Stimulated activated CD8-positive, alpha-beta memory T cell treated with anti-CD3 and anti-CD28 coated beads, Interleukin-4, amount 100 ng/mL, for 4 hours (primary cell): ENCODE measurements at regions not wholly inside any gene's neighbourhood (a gene's known extent, or its start where the extent isn't known, plus 50 kb on each side); places are given as distances from the start of the nearest gene placed in this dataset.
"Not testable (repeated sequence)": the region's sequence is repeated elsewhere in the genome, so short reads cannot be mapped to it uniquely, and the experiment has no call there.

ENCODE experiments used
- DNase-seq, 2 donors: peaks; one replicate each; pipeline ENCODE4 v3.0.0-alpha.2; 2020; ENCODE audit warnings: low read depth in 2 of 2, low spot score in 1 of 2

DNA sequence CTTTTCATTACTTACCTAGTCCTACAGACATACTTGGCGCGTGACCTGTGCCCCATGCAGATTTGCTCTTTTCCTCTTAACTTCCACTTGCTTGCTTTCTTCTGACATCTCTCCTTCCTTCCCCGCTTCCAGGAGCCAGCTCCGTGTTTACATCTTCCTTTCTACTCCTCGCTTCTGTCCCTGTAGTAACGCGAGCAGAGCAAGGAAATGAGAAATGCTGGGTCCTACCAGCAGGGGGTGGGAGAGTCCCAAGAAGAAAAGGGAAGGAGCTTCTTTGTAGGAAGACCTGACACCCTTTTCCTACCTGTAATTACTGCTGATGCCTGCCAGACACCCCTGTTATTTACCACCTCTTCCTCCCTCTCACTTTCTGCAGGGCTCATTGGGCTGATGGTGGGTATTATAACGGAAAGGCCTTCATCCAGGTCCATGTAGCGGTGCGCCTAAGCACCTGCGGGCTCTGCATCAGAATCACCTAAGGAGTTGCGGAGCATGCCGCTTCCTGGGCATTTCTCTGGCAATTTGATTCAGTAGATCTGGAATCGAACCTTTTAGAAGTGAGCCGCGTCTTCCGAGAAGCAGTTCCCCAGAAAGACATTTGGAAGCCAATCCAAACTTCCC, 1260.8 kb upstream of the WWC1 start:
- DNase-seq = no peak

DNA sequence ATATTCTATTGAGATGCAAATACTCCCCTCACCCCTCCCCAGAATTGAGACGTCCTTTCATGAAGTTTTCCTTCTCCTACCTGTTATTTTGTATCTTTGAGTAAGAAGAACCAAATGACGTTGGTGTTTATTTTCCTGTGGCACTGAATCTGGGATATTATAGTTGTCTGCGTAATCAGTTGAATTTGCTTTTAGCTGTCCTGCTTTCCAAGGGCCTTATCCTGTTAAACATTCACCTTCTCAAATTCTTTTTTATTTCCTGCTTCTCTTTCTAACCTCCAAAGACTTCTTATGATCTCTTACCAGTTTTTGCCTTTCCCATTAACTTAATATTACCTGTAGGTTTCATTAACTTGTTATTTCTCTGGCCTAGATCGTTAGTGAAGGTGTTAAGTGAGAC, 1254.9 kb upstream of the WWC1 start:
- DNase-seq = no peak

DNA sequence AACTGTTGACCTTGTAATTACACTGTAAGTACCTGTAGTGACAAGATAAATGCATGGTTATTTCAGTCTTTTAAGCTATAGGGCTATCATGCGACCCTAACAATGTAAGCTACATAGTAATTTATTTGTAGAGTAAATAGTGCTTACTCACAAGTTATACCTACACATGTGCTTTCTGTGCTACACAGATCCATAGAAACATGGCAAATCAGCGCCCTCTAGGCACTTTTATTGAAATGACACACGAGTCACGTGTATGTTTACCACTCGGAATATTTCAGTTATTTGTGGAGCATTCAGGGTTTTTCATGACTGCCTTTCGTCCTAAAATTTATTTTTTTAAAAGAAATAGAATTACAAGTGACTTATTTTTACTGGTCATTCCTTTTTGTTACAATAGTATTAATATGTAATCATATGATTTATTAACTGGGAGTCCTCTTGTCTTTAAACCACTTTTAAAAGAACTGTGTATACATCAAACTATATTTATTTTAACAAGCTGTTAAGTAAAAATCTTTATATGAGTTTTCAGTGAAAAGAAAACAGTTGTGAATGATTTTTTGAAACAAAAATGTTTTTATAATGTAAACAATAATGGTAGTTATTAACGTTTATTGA, 1242.3 kb upstream of the WWC1 start:
- no peak for DNase-seq

DNA sequence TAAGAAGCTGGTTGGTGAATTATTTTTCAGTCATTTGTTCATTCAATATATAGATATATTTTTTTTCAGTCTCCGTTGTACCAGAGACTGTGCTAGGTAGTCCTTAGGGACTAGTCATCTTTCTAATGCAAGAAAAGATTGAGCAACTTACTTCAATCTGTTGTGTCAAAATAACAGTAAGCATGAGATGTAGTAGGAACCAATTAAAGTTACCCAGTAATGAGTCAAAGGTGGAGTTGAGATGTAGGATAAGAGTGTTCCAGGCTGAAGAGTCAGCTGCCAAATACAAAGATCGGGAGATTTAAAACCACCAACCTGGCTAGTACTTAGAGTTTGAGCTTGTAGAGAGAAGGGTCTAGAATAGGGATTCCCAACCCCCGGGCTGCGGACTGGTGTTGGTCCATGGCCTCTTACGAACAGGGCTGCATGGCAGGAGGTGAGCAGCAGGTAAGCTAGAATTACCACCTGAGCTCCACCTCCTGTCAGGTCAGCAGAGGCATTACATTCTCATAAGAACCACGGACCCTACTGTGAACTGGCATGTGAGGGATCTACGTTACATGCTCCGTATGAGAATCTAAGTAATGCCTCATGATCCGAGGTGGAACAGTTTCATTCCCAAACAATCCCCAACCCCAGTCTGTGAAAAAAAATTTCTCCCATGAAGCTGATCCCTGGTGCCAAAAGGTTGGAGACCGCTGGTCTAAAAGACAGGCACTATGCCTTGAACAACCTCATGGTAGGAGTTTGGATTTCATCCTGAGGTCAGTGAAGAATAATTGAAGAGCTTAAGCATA, 1241.5 kb upstream of the WWC1 start:
- no peak for DNase-seq

DNA sequence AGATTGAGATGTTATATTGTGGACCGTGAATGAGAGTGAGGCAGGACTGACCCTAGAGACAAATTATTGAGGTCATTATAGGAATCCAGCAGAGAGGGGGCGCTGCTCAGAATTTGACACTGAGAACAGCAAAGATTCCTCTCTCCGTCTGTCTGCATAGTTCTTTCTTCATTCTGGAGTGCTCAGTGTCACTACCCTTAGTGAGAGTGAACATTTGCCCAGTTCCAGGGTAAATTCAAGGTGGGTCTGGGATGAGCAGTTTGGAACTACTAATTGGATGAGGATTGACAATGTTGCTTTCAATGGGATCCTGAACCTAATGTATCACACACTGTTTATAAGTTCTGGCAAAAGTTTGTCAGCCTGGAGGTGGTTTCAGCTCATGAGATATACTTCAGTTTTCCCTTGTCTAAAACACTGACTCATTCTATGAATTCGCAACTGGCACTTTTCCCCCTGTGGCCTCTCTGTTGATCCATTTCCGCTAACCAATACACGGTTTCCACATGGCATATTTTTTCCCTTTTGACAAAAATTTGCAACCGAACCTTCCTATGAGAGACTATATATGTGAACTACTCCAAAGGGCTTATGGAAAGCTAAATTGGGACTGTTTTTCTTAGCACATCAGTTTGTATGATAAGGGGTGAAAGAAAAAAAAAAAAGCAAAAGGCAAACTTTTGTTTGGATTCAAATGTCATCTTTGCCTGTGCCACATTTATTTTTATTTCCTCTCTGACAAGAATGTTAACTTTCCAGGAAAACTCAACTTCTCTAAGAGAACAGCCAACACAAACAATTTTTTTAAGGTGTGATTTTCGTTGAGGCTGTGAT, 1240.7 kb upstream of the WWC1 start:
- DNase-seq = no peak

DNA sequence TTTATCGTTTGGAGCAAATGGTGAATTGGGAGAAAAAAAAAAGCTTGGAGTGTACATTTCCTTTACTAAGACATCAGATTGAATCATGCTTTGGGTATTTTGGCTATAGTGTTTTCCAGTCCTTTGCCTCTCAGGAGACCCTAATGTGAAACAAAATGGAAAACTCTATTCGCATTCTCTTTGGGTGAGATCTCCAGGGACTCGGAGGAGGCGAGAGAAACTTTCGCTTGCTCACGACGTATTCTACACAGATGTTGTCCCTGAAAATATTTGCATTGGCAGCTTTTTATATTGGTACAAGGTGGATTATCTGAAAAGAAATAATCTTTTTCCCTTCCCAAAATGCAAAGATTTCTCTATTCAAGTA, 1240.1 kb upstream of the WWC1 start:
- no peak for DNase-seq

GRCh38 chr5:167052791-167053190, 1238.7 kb upstream of the WWC1 start:
- DNase-seq = no peak

GRCh38 chr5:167057665-167058064, 1233.8 kb upstream of the WWC1 start:
- DNase-seq = no peak

GRCh38 chr5:167061695-167062094, 1229.8 kb upstream of the WWC1 start:
- DNase-seq = no peak

DNA sequence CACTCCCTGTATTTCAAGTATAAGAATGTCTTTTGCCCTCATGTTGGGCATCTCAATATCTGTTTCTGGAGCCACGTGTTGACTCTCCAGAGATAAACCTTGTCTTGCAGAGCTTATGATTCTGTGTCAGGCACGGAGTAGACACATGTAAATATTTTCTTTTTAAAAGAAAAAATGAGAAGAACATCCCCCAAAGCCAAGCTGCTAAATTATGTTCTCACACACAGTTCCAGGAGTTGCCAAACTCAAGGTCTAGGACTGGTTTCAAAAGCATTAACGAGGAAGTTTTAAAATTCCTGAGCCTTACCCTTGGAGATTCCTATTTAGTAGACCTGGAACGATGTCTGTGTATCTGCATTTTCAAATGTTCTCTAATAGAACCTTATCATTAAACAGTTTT, 1228.3 kb upstream of the WWC1 start:
- DNase-seq = no peak

GRCh38 chr5:167063788-167064187, 1227.7 kb upstream of the WWC1 start:
- DNase-seq = no peak

DNA sequence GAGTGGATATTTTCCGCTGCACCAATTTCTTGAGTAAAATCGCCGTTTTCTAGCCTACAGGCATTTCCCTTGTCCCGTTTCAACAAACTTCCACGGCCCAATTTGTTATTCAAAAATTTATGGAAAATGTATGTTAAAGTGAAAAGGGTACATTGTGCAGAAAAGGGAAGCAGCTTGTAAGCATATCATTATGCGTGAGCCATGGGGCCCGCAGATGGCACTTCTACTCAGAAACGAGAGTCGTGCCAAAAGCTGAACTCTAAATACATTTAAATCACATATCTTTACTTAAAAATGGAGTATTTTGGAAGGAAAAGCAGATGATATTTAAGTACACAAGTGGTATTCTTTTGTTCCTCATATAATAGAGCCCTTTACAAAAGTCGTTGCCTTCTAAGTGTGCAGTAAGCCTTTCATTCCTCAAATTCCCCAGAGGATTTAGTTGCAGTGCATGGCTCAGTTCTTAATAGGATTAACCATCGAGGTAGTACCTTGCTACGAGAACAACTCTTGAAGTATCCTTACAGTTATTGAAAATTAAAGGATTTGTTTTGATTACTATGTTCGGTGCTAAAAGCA, 1227.2 kb upstream of the WWC1 start:
- no peak for DNase-seq

GRCh38 chr5:167065794-167066193, 1225.7 kb upstream of the WWC1 start:
- DNase-seq = no peak

DNA sequence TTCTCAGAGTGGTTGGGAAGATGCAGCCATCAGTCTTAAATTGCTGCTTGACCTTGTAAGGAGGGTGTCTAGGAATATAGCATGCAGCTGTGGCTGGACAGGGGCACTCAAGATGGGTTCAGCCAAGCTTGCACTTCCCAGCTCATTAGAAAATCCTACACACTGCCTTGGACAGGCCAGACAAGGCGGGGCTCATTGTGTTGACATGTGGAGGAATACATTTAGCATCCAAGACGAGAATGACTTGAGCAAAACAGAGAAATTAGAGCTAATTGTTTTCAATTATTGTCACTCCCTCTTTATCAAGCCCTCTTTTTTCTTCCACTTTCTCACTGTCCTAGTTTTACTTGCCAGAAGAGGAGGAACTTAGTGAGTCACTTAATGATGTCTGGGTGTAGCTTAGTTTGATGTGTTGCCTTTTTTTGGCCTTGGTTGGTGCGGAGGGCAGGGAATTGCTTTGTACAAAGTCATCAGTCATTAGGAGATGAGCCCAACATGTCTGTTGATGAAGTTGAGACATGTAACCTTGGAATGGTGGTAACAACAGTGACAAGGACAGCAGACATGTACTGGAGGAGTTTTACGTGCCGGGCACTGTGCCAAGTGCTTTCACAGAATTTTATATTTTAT, 1219.3 kb upstream of the WWC1 start:
- no peak for DNase-seq

DNA sequence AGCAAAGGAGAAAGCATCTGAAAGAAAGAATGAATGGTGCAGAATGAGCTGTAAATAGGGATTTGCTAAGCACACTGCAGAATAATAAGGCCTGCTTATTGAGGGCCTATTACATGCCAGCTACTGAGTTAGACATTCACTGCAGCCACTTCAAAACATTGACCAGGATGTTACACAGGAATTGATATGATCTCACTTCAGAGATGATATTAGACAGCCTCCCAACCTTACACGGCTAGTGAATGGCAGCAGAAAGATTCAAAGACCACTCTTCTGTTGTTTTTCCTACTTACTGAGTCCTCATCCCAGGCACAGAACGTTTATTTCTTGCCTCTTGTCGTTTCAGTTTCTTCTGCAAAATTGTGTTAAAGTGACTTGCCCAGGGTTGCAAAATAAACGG, 1209.9 kb upstream of the WWC1 start:
- no peak for DNase-seq

DNA sequence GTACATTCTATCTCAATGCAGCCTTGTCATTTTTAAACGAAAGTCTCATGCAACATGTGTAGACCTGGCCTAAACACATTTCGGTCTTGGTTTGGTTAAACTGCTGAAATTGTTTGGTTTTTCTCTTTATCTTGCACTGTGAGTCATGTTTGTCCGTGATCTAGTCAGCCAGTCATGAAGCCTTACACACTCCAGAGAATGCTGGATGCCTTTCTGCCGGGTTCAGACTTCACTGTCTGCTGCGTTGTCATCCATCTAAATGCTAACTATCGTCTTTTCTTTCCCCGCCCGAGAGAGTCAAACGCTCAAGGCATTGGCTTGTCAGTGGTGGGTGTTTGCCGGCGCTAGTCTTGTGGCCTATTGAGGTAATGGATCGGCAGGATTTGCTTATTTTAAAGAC, 1194.6 kb upstream of the WWC1 start:
- DNase-seq = no peak

DNA sequence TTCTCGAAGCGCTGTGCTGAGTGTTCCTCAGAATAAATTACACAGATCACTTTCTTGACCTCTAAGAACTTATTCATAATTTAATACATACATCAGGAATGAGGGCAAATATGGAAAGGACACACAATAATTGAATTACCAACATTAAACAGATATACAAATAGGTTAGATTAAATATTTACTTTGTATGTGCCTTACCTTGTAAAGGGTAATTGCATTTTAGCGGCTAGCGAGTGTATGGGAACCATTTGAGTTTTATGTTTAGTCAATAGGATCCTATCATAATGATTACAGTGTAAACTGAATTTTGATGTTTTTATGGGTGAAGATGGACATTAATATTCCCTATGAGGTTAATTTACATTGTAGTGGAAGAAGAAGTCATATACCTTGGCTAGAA, 1187.1 kb upstream of the WWC1 start:
- no peak for DNase-seq

GRCh38 chr5:167105941-167106340, 1185.5 kb upstream of the WWC1 start:
- DNase-seq = no peak

- DNase-seq = no peak
These were observed 1183.8 kb upstream of the WWC1 start for GRCh38 chr5:167107684-167108083.

- not testable (repeated sequence) for DNase-seq
These were observed 1183.2 kb upstream of the WWC1 start for GRCh38 chr5:167108266-167108665.

GRCh38 chr5:167112556-167112955, 1178.9 kb upstream of the WWC1 start:
- DNase-seq = no peak
